GM20000 (cell line): ENCODE measurements at regions not wholly inside any gene's neighbourhood (a gene's known extent, or its start where the extent isn't known, plus 50 kb on each side); places are given as distances from the start of the nearest gene placed in this dataset.

ENCODE experiments used
- DNase-seq: peaks from one replicate; pipeline ENCODE4 v3.0.0; 2012; ENCODE audit warnings: low spot score
- CTCF ChIP-seq: IDR thresholded peaks from 2 replicates; pipeline ENCODE4 v1.5.1; 2012; ENCODE audit warnings: mild to moderate bottlenecking, control low read depth; ENCODE audit errors: extremely low read depth, missing control alignments

- DNase-seq = no peak
- TF ChIP-seq CTCF = no peak
These were observed 519.1 kb downstream of the IQCM start for GRCh38 chr4:149296503-149296902.

GRCh38 chr4:149296084-149296483 is 519.6 kb downstream of the IQCM start:
- no peak for TF ChIP-seq CTCF

GRCh38 chr4:149294601-149295000 is 521.0 kb downstream of the IQCM start:
- TF ChIP-seq CTCF = no peak
- DNase-seq = no peak

More at GRCh38 chr4:149296084-149296483, 519.6 kb downstream of the IQCM start:
- no peak for DNase-seq

GRCh38 chr4:149293046-149293649 is 522.5 kb downstream of the IQCM start:
- TF ChIP-seq CTCF = no peak
- DNase-seq = no peak

- no peak for TF ChIP-seq CTCF
- no peak for DNase-seq
These were observed 523.1 kb downstream of the IQCM start for GRCh38 chr4:149292425-149293007.

- DNase-seq = no peak
- no peak for TF ChIP-seq CTCF
These were observed 524.2 kb downstream of the IQCM start for GRCh38 chr4:149291463-149291862.

- TF ChIP-seq CTCF = no peak
- DNase-seq = no peak
These were observed 534.8 kb downstream of the IQCM start for GRCh38 chr4:149280806-149281205.
